Breast epithelium (tissue), 3 donors: ENCODE measurements at regions not wholly inside any gene's neighbourhood (a gene's known extent, or its start where the extent isn't known, plus 50 kb on each side); places are given as distances from the start of the nearest gene placed in this dataset.

Experiments
- CTCF ChIP-seq, 3 donors: fragments of 450-650 bp; IDR thresholded peaks; one replicate each; pipeline ENCODE4 v1.5.1; 2016 to 2017; ENCODE audit warnings: antibody characterized with exemption in 3 of 3, mild to moderate bottlenecking in 3 of 3, moderate library complexity in 3 of 3
- POLR2A ChIP-seq: fragments of 450-650 bp; IDR thresholded peaks from one replicate; pipeline ENCODE4 v1.6.1; 2016; ENCODE audit warnings: antibody characterized with exemption, mild to moderate bottlenecking, moderate library complexity
- POLR2AphosphoS5 ChIP-seq, 3 donors: sonication (generic); formaldehyde crosslinking; IDR thresholded peaks; one replicate each; pipeline ENCODE4 v1.6.1; 2017; ENCODE audit warnings: antibody characterized with exemption in 3 of 3

- no peak for TF ChIP-seq CTCF (IDR thresholded peaks at IDR 0.05)
- no peak for TF ChIP-seq POLR2A
- no peak for TF ChIP-seq POLR2AphosphoS5 (IDR thresholded peaks at IDR 0.05)
These were observed 823.8 kb upstream of the HS6ST1 start for GRCh38 chr2:129142465-129142864.
